Mucosa of gallbladder (tissue), 1 donor: ENCODE measurements at regions not wholly inside any gene's neighbourhood (a gene's known extent, or its start where the extent isn't known, plus 50 kb on each side); places are given as distances from the start of the nearest gene placed in this dataset.
"Not testable (repeated sequence)": the region's sequence is repeated elsewhere in the genome, so short reads cannot be mapped to it uniquely, and the experiment has no call there.

Experiments
- DNase-seq: peaks from one replicate; pipeline ENCODE4 v3.0.0-alpha.2; 2020; ENCODE audit warnings: low spot score
- donor health status: DM: no; HTN: no; CAD: no.

DNA sequence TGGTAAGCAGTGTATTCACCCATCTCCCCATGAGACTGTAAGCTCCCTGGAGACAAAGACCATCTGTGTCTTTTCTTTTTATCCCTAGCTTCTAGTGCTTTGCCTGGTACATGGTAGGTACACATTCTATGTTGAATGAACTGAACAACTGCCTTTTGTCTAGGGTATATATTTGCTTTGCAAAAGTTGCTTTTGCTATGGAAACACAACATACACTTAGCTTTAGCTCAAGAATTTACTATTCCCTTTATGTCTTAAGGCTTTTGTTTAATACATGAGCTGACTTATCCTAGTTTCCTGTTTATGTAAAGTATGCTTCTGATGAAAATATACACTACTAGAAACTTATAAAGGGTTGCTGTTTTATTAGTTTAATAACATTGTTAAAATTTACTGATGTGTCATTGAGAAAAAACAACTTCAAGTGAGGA, 198.2 kb downstream of the PRL start:
- DNase-seq = no peak

DNA sequence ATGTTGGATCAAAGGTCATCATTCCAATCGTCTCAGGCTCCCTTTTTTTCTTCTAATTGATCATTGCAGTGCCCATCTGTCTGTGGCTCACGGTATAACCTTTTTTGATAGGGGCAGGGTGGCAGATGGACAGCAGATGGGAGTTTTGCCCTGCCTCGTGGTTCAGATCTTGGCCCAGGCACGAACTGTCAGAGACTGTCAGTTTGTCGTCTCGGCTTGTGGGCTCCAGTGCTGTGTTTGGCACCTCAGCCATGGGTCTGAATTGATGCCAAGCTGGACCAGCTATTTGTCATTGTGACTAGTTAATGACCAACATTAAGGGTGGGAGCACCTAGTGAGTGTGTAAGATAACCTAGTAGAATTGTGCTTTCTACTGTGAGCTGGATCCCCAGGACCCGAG, 197.6 kb downstream of the PRL start:
- no peak for DNase-seq

DNA sequence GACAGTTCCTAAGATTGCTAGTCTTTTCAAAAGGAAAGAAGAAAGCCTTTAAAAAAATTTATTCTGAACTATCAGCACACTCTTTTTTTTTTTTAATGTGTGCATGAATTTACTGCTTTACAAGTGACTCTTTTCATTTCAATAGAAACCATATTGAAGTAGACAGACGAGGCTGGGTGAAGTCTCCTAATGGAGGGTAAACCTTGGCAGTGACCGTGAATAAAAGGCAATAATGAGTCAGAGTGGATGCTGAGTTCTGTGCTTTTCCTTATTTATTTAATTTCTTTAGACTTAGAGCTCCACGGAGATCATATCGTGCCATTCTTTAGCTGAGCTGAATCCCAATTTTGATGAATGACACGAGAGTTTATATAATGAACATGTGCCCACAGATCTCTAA, 196.9 kb downstream of the PRL start:
- DNase-seq = no peak

DNA sequence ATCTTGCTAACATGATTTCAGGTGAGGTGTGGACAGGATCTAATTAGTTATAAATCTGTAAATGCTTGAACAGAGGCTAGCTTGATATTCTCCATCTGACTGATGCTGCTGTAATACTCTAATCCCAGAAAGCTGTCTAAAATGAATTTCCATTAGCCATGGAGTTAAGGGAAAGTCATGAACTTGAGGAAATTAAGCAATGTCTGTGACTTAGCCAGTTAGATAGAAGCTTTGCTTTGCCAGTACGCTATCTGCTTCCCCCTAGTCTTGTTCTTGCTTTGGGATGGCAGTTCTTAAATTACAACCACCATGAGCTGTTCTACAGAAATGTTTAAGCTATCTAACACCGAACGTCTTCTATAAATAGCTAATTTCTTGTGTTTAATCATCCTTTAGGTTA, 195.7 kb downstream of the PRL start:
- DNase-seq = no peak

DNA sequence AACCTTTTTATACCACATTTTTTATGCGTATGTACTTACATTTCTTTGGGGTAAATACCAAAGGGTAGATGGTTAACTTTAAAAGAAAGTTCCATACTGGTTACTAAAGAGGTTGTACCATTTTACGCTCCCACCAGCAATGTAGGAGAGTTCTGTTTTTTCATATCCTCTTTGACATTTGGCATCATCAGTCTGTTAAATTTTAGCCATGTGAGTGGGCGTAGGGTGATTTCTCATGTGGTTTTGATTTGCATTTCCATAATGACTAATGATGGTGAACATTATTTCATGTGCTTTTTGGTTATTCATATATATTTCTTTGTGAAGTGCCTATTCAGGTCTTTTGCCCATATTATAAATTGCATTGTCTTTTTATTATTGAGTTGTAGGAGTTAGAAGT, 194.2 kb downstream of the PRL start:
- no peak for DNase-seq

DNA sequence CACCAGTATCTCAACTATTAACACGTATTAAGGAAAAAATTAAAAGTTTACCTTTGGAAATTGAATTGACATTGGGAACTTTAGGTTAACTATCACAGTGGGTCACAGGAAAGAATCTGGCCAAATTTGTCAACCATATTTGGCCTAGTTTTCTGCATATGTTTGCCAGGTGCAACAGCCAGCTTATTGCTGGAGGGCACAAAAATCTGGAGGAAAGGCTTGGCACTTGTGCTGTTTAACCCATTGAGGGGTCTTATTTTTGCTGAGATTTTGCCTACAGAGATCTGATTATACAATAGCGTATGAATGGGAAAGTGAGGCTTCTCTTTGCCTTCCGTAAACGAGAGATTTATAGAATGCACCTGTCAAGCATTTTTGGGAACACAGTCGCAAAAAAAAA, 190.4 kb downstream of the PRL start:
- DNase-seq = no peak

DNA sequence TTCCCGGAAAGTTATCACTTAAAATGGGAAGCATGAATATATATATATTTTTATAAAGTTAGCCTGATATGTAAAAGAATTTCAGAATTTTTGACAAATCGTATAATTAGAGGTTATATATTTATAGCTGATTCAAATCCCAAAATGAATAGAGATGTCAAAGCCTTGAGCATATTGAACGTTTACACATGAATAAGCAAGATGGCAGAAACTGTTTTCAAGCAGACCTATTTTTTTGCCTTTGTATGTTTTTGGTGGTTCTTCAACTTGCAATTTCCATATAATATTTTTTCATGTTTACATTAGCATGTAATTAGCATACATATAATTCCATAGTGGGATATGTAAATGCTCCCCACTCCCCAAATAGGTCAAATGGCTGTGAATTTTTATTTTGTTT, 189.9 kb downstream of the PRL start:
- DNase-seq = no peak

DNA sequence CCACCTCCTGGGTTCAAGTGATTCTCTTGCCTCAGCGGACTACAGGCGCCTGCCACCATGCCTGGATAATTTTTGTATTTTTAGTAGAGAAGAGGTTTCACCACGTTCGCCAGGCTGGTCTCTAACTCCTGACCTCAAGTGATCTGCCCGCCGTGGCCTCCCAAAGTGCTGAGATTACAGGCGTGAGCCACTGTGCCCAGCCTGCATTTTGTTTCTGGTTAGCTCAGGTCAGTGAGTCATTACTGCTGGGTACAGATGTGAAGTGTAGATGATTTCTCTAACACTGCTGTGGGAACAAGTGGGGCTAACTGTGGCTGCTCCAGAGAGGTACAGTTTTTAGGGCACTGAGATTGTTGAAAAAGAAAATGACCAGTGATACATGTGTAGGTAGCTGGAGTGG, 188.6 kb downstream of the PRL start:
- DNase-seq = no peak

DNA sequence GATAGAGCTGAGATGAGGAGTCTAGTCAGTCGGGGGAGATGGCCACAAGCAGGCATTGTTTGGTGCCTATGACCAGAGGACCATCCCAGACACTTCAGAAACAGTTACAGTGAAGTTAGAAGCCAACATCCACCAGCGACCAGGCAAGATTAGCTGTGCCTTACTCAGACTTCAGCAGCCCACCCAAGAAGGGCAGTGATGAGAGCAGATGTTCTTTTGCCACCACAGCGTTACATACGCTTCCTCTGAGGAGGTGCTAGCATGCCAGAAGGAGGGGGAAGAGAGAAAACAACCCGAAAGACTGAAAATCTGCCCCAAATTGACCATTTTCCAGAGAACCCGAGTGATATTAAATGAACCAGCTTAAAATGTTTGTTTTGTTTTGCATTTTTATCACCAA, 186.8 kb downstream of the PRL start:
- DNase-seq = no peak

DNA sequence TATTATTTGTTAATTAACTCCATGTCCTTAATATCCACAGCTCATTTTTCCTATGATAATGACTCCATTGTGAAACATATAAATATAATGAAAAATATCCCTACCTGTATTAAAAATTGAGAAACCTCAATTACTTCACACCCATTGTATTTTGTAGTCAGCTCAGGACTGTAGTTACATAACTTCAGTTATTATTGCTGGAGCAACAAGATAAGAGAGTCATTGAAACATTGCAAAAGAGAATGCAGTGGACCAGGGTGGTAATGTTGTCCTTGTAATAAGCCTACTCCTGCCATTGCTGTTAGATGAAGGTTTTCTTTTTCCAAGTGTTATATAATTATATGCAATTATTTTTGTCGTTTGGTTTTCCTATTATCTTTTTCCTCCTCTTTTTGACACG, 184.4 kb downstream of the PRL start:
- no peak for DNase-seq

DNA sequence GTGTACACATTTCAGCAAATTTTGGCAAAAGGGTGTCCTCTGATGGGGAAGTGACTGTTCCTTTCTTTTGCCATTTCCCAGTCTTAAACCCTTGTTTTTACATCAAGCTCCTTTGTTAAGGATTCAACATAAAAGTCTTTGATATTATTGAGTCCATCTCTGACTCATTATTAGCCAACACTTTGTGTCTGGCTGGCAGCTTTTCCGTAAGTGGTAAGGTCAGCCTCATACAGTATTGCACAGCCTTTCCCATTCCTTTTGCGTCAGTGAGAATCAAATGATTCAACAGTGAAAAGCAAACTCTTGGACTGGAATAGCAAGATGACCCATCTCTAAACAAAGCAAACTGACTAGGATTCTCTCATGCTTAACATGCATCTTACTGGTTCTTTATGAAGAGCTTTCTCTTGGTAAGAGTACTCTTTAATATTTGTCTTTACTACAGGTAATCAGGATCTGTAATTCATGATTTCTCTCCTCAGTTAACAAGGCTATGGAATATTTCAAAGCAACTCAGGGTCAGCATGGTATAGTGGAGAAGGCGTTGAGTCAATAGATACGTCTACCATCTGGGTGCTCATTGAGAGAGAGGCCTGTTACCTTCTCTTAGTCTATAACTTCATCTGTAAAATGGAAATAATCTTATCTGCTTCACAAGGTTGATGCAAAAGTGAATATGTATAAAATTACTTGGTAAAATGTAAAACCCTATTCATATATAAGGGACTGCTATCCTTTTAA, 183.6 kb downstream of the PRL start:
- DNase-seq = peak; percentile 45

DNA sequence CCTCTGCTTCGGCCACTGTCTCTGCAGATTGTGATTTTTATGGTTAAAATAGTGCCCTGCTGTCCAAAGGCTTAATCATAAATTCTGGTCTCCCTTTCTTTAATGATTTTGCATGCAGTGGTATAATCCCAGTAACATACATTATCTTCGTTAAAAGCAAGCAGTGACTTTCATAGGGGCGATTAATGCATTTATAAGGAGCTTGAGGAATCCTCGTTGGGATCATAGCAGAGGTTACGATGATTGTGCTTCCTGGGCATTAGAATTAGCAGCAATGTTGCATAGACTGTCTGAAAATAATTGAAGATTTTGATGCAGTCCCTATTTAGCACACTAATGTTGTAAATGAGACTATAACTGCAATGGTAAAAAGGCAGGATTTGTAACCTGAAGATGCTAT, 181.3 kb downstream of the PRL start:
- no peak for DNase-seq

DNA sequence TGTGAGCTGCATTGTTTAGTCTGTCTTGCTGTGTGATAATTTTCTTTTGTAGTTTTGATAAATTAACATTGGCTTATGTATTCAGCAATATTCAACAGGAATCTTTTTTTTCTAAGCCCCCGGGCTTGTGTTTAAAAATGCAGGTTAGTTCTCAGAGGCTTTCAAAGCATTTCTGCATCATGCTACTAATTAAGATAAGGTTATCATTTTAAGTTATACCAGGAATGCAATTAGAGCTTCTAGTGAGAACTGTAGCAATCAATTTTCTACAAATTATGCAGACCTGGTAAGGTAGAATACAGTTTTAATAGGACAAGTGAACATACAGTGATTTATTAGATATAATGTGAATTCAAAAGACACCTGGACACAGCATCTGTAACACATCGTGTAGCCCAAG, 179.2 kb downstream of the PRL start:
- no peak for DNase-seq

DNA sequence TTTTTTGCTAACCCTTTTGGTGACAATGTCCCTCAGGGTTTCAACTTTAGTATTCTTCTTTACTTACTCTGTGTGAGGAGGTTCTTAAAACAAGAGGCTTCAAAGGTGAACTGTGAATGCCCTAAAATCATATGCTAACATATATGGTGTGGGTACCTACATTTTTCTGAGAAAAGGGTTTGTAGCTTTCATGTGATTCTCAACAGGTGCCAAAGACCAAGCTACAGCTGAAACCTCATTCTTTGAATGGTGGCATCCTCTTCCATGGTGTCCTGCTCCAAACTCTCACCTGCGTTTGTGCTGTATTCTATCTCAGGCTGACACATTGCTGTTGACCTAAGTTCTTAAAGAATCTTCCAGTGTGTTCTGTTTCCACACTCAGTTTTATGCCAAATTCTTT, 177.3 kb downstream of the PRL start:
- no peak for DNase-seq

DNA sequence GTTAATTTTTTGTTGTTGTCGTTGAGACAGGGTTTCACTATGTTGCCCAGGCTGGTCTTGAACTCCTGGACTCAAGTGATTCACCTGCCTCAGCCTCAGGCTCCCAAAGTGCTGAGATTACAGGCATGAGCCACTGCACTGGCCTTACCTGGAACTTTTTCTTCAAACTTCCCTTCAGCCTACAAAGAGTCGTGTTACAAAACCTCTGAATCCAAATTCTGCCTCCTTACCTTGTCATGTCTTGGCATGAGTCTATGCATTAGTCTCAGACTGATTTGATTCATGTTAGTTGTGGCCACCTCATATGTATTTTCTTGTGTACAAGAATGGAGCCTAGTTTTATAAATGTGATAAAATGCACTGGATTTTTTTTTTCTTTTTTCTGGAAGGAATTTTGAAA, 172.1 kb downstream of the PRL start:
- DNase-seq = no peak

DNA sequence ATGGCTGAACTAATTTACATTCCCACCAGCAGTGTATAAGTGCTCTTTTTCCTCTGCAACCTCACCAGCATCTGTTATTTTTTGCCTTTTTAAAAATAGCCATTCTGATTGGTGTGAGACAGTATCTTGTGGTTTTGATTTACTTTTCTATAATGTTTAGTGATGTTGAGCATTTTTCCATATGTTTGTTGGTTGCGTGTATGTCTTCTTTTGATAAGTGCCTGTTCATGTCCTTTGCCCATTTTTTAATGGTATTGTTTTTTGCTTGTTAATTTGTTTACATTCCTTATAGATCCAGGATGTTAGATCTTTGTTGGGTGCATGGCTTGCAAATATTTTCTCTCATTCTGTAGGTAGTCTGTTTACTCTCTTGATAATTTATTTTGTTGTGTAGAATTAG, 169.9 kb downstream of the PRL start:
- no peak for DNase-seq

DNA sequence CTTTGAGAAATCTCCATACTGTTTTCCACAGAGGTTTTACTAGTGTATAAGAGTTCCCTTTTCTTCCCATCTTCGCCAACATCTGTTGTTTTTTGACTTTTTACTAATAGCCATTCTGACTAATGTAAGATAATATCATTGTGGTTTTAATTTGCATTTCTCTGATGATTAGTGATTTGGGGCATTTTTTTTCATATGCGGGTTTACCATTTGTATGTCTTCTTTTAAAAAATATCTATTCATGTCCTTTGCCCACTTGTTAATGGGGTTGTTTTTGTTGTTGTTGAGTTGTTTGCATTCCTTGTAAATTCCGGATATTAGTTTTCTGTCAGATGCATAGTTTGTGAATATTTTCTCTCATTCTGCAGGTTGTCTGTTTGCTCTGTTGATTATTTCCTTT, 167.1 kb downstream of the PRL start:
- no peak for DNase-seq

DNA sequence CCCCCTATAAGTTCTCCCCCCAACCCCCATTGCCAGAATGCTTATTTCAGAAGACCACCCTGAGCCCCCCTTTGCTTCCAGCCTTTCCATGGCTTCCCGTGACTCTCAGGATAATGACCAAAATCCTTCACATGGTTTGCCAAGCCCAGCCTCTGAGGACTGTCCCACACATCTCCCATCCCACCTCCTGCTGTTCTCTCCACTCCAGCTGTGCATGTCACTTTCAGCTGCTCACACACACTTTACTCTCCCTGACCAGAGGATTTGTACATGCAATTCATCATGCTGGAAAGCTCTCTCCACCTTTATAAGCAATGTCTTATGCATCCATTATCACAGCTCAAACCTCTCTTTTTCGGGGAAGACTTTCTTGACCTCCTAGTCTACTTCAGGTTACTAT, 164.2 kb downstream of the PRL start:
- no peak for DNase-seq

DNA sequence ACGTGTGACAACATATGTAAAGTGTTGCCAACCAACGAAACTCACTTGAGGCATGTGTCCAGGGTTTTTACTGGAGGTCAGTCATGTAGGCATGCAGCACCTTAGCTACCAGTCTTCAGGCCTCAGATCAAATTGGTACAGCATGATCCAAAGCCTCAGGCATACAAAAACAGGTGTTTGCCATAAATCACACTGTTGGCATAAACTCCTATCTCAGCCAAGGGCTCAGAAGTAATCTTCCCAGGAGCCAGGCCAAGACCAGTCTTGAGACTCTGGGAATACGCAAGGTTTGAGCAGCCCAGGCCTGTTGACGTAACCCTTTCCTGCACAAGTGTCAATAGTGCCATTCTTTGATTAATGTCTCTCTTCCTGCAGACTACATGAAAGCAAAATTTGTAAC, 163.5 kb downstream of the PRL start:
- no peak for DNase-seq

DNA sequence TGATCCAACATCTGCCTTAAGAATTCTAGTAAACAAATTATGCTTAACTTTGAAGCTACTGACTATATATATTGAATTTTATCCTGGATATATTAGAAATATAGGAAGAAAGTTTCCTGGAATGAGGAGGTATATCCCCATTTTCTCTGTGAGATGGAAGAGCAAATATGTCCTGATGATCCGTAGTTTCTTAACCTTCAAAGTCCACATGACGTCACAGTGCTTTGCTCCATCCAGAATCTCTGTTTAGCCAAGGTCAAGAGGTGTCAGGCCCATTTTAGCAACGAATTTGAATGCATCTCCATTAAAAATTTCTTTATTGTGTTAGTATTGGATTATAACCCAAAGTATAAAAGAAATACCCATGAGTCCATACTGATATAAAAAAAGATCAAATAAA, 162.5 kb downstream of the PRL start:
- DNase-seq = no peak

DNA sequence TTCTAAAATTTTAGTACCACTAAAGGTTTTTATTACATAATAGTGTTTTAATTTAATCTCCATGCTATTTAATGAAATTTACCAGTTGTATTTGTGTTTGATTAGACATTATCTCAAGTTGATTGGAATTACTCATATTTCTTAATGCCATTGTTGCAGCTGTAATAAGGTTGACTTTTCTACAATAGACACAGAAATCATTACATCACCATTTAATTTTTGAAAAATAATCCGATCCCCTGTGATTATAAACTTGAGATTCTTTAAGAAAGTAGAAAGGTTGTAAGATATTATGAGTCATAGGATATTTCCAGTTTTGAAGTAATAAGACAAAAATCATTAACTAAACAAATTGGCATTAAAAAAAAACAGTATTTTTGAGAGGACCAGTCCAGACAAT, 161.4 kb downstream of the PRL start:
- no peak for DNase-seq

DNA sequence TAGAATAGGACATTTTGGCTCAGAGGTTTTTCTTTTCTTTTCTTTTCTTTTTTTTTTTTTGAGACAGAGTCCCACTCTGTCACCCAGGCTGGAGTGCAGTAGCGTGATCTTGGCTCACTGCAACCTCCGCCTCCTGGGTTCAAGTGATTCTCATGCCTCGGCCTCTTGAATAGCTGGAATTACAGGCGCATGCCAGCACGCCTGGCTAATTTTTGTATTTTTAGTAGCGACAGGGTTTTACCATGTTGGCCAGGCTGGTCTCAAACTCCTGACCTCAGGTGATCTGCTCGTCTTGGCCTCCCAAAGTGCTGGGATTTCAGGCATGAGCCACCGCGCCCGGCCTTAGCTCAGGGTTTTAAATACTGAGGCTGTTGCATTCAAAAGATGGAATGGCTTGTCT, 156.1 kb downstream of the PRL start:
- DNase-seq = not testable (repeated sequence)

DNA sequence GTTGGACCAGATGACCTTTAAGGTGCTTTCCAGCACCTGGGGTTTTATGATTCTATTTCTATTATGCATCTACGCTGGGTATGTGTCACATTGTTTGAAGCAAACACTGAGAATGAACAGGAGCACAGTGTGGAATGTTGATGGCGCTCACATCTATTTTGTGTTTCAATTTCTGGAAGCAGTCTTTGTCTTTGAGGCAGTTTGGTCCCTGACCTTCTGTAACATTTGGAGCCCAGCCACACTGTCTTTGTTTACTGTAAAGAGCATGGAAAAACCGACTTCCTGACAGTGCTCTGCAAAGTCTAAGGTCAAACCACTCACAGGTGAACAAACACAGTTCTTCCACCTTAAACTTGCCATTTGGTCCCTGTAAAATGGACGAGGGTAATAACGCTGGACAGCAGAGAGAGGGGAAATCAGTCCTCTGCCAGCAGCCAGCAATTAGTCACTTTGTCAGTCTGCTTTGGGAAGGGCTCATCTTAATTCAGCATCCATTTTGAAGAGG, 155.5 kb downstream of the PRL start:
- DNase-seq = peak; percentile 44

DNA sequence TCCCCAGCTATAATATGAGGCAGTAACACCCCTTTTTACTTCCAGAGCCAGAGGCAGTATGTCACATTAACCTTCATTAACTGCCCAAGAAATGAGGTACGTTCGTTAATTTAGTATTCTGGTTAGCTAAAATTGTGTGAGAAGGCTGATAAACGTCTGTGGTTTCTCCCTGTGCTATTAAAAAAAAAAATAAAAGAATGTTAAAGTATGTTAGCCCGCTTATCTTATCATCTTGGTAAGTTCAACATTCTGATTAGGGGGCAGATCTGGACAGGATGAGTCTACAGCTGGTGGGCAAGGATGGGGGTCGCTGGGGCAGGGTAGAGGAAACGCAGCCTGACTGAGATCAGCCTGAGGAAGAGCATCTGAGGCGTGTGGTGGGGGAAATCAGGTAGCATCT, 154.0 kb downstream of the PRL start:
- DNase-seq = no peak
